Embryonic facial prominence (tissue), 1 donor: ENCODE measurements at regions not wholly inside any gene's neighbourhood (a gene's known extent, or its start where the extent isn't known, plus 50 kb on each side); places are given as distances from the start of the nearest gene placed in this dataset.
"Not testable (repeated sequence)": the region's sequence is repeated elsewhere in the genome, so short reads cannot be mapped to it uniquely, and the experiment has no call there.

Source experiments
- DNase-seq: peaks from one replicate; pipeline ENCODE4 v3.0.0-alpha.2; 2016; ENCODE audit errors: extremely low spot score

- no peak for DNase-seq
Measured at GRCh38 chr3:145395421-145395820, 765.6 kb downstream of the PLOD2 start.

GRCh38 chr3:145411605-145412004 is 749.4 kb downstream of the PLOD2 start:
- no peak for DNase-seq

- no peak for DNase-seq
Measured at GRCh38 chr3:145417678-145418077, 743.3 kb downstream of the PLOD2 start.

- no peak for DNase-seq
Measured at GRCh38 chr3:145422556-145422955, 738.4 kb downstream of the PLOD2 start.

GRCh38 chr3:145427355-145427754 is 733.6 kb downstream of the PLOD2 start:
- no peak for DNase-seq

GRCh38 chr3:145429546-145429945 is 731.4 kb downstream of the PLOD2 start:
- DNase-seq: no peak

- DNase-seq: no peak
Measured at GRCh38 chr3:145448436-145448835, 712.5 kb downstream of the PLOD2 start.

- DNase-seq: no peak
Measured at GRCh38 chr3:145450018-145450682, 710.8 kb downstream of the PLOD2 start.

- no peak for DNase-seq
Measured at GRCh38 chr3:145457825-145458552, 703.0 kb downstream of the PLOD2 start.

- DNase-seq: not testable (repeated sequence)
Measured at GRCh38 chr3:145459681-145460080, 701.3 kb downstream of the PLOD2 start.

GRCh38 chr3:145471976-145472375 is 689.0 kb downstream of the PLOD2 start:
- no peak for DNase-seq

- not testable (repeated sequence) for DNase-seq
Measured at GRCh38 chr3:145482735-145483134, 678.2 kb downstream of the PLOD2 start.

GRCh38 chr3:145483992-145484391 is 677.0 kb downstream of the PLOD2 start:
- DNase-seq: no peak

- DNase-seq: no peak
Measured at GRCh38 chr3:145489011-145489410, 672.0 kb downstream of the PLOD2 start.

GRCh38 chr3:145490088-145491048 is 670.6 kb downstream of the PLOD2 start:
- DNase-seq: no peak

- no peak for DNase-seq
Measured at GRCh38 chr3:145492456-145492855, 668.5 kb downstream of the PLOD2 start.

- not testable (repeated sequence) for DNase-seq
Measured at GRCh38 chr3:145517416-145517815, 643.6 kb downstream of the PLOD2 start.

- no peak for DNase-seq
Measured at GRCh38 chr3:145518639-145519038, 642.3 kb downstream of the PLOD2 start.

- no peak for DNase-seq
Measured at GRCh38 chr3:145519398-145520047, 641.5 kb downstream of the PLOD2 start.

GRCh38 chr3:145522179-145522578 is 638.8 kb downstream of the PLOD2 start:
- no peak for DNase-seq

- DNase-seq: no peak
Measured at GRCh38 chr3:145522893-145523651, 637.9 kb downstream of the PLOD2 start.
